ENCODE measurements at regions not wholly inside any gene's neighbourhood (a gene's known extent, or its start where the extent isn't known, plus 50 kb on each side); places are given as distances from the start of the nearest gene placed in this dataset.

DNA sequence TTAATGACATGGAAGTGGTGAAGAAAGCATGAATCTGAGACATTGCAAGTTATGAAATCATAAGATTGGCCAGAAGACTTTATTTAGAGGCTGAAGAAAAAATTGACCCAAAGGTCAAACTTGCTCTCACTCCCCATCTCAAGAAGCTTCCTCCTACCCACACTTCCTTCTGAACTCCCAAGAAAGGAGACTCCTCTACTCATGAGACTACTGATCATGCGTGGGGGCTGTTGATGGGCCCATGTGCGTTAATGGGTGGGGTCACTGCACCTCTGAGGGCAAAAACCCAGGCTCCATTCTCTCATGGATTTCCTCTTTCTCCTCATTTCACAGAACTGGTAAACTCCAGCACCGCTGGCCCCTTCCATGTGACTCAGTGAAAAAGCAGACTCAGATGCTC lies 470.6 kb upstream of the ARID1B start:
- no peak overlapping the region for H3K27ac ChIP-seq
- H3K4me3 ChIP-seq = no peak overlapping the region
- H3K36me3 ChIP-seq = no peaks in the 10 kb centered on the region
- no peaks in the 10 kb centered on the region for H3K4me1 ChIP-seq
- H3K9me3 ChIP-seq = no peaks in the 10 kb centered on the region
- TF ChIP-seq EP300 (IDR thresholded peaks at IDR 0.05) = no peak
- TF ChIP-seq, protein P1, sequence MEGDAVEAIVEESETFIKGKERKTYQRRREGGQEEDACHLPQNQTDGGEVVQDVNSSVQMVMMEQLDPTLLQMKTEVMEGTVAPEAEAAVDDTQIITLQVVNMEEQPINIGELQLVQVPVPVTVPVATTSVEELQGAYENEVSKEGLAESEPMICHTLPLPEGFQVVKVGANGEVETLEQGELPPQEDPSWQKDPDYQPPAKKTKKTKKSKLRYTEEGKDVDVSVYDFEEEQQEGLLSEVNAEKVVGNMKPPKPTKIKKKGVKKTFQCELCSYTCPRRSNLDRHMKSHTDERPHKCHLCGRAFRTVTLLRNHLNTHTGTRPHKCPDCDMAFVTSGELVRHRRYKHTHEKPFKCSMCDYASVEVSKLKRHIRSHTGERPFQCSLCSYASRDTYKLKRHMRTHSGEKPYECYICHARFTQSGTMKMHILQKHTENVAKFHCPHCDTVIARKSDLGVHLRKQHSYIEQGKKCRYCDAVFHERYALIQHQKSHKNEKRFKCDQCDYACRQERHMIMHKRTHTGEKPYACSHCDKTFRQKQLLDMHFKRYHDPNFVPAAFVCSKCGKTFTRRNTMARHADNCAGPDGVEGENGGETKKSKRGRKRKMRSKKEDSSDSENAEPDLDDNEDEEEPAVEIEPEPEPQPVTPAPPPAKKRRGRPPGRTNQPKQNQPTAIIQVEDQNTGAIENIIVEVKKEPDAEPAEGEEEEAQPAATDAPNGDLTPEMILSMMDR (IDR thresholded peaks at IDR 0.05) = no peak
- no peak for TF ChIP-seq POLR2A (IDR thresholded peaks at IDR 0.05)
- TF ChIP-seq POLR2AphosphoS5 (IDR thresholded peaks at IDR 0.05) = no peak
- WGBS = 96% methylated on average over 3 of the region's 3 CpGs
- H3K27me3 ChIP-seq = no peaks in the 10 kb centered on the region
- no peak for DNase-seq (ENCODE audit: low spot score in 2 of 2)

DNA sequence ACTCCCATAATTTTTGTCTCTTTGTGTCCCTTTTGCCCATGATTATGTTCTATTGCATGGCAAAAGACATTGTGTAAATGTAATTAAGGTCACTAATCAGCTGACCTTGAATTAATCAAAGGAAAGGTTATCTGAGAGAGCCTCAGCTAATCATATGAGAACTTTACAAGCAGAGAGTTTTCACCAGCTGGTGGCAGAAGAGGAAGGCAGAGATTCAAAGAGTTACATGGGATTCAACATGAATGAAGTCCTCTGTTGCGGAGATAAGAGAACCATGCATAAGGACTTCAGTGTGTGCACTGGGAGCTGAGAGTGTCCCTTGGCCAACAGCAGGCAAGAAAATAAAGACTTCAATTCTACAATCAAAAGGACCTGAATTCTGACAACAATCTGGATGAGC lies 494.1 kb upstream of the ARID1B start:
- no peak overlapping the region for H3K4me3 ChIP-seq
- no peak overlapping the region for H3K27ac ChIP-seq
- WGBS = 100% methylated on average over 1 of the region's 1 CpG
- no peaks in the 10 kb centered on the region for H3K9me3 ChIP-seq
- no peak for DNase-seq (ENCODE audit: low spot score in 2 of 2)
- no peaks in the 10 kb centered on the region for H3K4me1 ChIP-seq
- TF ChIP-seq EP300 (IDR thresholded peaks at IDR 0.05) (no peak), POLR2AphosphoS5 (IDR thresholded peaks at IDR 0.05) (no peak), POLR2A (IDR thresholded peaks at IDR 0.05) (no peak)
- TF ChIP-seq, protein P1 (IDR thresholded peaks at IDR 0.05) = no peak
- H3K27me3 ChIP-seq = no peaks in the 10 kb centered on the region
- H3K36me3 ChIP-seq = no peaks in the 10 kb centered on the region

DNA sequence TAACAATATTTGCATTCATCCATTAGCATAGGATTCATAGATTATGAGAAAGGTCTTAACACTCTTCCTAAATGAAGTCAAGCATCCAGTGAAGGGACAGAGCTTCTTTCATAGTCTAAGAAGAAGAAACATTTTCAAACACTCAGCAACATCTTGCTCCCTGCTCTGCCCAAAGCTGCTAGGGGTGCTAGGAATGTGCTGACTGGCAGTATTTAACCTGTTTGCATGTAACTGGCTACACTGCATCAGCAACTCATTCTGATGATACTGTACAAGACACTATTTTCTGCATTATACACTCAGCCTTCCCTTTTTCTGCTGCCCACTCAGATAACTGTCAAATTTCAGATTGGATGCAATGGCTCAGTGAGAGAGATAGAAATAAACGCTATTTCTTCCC lies 495.1 kb upstream of the ARID1B start:
- no peaks in the 10 kb centered on the region for H3K36me3 ChIP-seq
- H3K27me3 ChIP-seq = no peaks in the 10 kb centered on the region
- H3K4me1 ChIP-seq = no peaks in the 10 kb centered on the region
- TF ChIP-seq, protein P1 (IDR thresholded peaks at IDR 0.05) = no peak
- TF ChIP-seq POLR2A (IDR thresholded peaks at IDR 0.05) (no peak), POLR2AphosphoS5 (IDR thresholded peaks at IDR 0.05) (no peak), EP300 (IDR thresholded peaks at IDR 0.05) (no peak)
- no peak overlapping the region for H3K4me3 ChIP-seq
- WGBS = 78% methylated on average over 1 of the region's 1 CpG
- DNase-seq (ENCODE audit: low spot score in 2 of 2) = no peak
- H3K9me3 ChIP-seq = no peaks in the 10 kb centered on the region
- no peak overlapping the region for H3K27ac ChIP-seq

DNA sequence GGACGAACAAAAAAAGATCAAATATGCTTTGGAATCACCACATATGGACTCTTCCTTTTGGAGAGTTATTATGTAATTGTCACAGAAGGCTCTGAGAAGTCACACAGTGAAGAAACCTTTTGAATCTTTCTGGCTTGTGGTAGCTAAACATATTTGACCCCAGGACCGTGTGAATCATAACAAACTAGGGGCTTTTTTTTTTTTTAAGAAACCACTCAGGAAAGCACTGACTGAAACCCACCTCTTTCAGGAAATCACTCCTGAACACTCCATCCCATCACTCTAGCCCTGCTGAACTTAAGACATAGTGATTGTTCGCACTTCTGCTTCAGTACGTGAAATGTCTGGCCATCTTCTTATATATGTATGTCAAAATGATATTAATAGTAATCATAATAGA lies 495.9 kb upstream of the ARID1B start:
- Histone ChIP-seq H3K27ac (no peak overlapping the region), H3K27me3 (no peaks in the 10 kb centered on the region), H3K36me3 (no peaks in the 10 kb centered on the region), H3K4me3 (no peak overlapping the region), H3K4me1 (no peaks in the 10 kb centered on the region), H3K9me3 (no peaks in the 10 kb centered on the region)
- 79% methylated on average over 4 of the region's 4 CpGs for WGBS
- DNase-seq (ENCODE audit: low spot score in 2 of 2) = no peak
- TF ChIP-seq POLR2AphosphoS5 (IDR thresholded peaks at IDR 0.05) (no peak), POLR2A (IDR thresholded peaks at IDR 0.05) (no peak), EP300 (IDR thresholded peaks at IDR 0.05) (no peak)
- TF ChIP-seq, protein P1 (IDR thresholded peaks at IDR 0.05) = no peak

DNA sequence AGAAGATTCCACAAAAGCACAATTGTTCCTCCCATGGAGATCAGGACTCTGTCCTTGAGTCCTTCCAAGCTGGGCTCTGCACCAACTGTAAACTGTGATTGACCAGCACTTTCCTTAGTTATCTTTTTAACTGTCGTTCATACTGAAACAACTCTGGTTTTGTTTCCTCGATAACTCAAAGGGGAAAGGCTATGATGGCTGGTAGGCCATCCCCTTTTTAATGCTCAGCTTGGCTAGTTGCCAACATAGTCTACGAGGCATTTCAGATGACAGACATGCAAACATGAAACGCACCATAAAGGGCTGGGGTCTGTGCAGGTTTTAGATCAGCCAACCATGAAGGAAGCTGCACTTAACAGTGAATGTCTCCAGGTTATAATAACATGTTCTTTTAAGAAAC lies 497.1 kb upstream of the ARID1B start:
- 65% methylated on average over 4 of the region's 4 CpGs for WGBS
- TF ChIP-seq EP300 (IDR thresholded peaks at IDR 0.05) (no peak), POLR2A (IDR thresholded peaks at IDR 0.05) (no peak), POLR2AphosphoS5 (IDR thresholded peaks at IDR 0.05) (no peak)
- TF ChIP-seq, protein P1 (IDR thresholded peaks at IDR 0.05) = no peak
- no peak for DNase-seq (ENCODE audit: low spot score in 2 of 2)
- Histone ChIP-seq H3K36me3 (no peaks in the 10 kb centered on the region), H3K9me3 (no peaks in the 10 kb centered on the region), H3K27ac (no peak overlapping the region), H3K4me1 (no peaks in the 10 kb centered on the region), H3K27me3 (no peaks in the 10 kb centered on the region), H3K4me3 (no peak overlapping the region)

Data from suprapubic skin (tissue), 4 donors.